IMR-90 (cell line): ENCODE measurements at regions not wholly inside any gene's neighbourhood (a gene's known extent, or its start where the extent isn't known, plus 50 kb on each side); places are given as distances from the start of the nearest gene placed in this dataset.

Experiments used
- ATAC-seq: fragments of 200-7000 bp; cut with Tn5 transposase; 2 replicates; pipeline ENCODE4 v1.9.1; 2020; ENCODE audit warnings: low read depth, mild to moderate bottlenecking, moderate library complexity
- BruUV-seq: library from RNA; stranded (reverse); fragments of 400-500 nt; replicated peaks from 2 replicates; lab custom pipeline; 2021; lab: Mats Ljungman, UMichigan
- CTCF ChIA-PET: fragments of 300-600 bp; formaldehyde crosslinking; extraction: SDS; loops from one replicate; lab custom pipeline; 2021; ENCODE audit warnings: antibody characterized with exemption; lab: Yijun Ruan, JAX
- POLR2A ChIA-PET: fragments of 300-600 bp; sonication (Branson Sonifier 250); formaldehyde crosslinking; loops from one replicate; lab custom pipeline; 2022; ENCODE audit warnings: antibody characterized with exemption; ENCODE audit not compliant: unreplicated experiment; lab: Charles Lee
- DNase-seq: peaks from one replicate; pipeline ENCODE4 v3.0.0; 2013
- H2AFZ ChIP-seq: replicated peaks from 2 replicates; pipeline ENCODE3; 2013; ENCODE audit warnings: low read length, mild to moderate bottlenecking; ENCODE audit not compliant: poor library complexity
- H2AK5ac ChIP-seq: 2 replicates; pipeline ENCODE4 v1.6.1; 2013; ENCODE audit warnings: low read depth, low read length, inconsistent platforms
- H2AK9ac ChIP-seq: replicated peaks from 2 replicates; pipeline ENCODE3; 2013; ENCODE audit warnings: mild to moderate bottlenecking, low read depth, low read length, moderate library complexity; ENCODE audit not compliant: poor library complexity
- H2BK120ac ChIP-seq: 2 replicates; pipeline ENCODE4 v1.6.1; 2013; ENCODE audit warnings: low read depth, low read length, inconsistent platforms
- H2BK15ac ChIP-seq: 3 replicates; pipeline ENCODE4 v1.6.1; 2013; ENCODE audit warnings: low read depth, low read length, inconsistent platforms
- H2BK20ac ChIP-seq: 2 replicates; pipeline ENCODE4 v1.6.1; 2013; ENCODE audit warnings: low read depth, mild to moderate bottlenecking, inconsistent platforms, low read length, moderate library complexity
- H2BK5ac ChIP-seq: 2 replicates; pipeline ENCODE4 v1.6.1; 2013; ENCODE audit warnings: mild to moderate bottlenecking, low read depth, low read length, inconsistent platforms; ENCODE audit not compliant: poor library complexity, severe bottlenecking
- H3K14ac ChIP-seq: replicated peaks from 2 replicates; pipeline ENCODE4 v1.6.1; 2013; ENCODE audit warnings: low read depth, low read length, inconsistent platforms
- H3K18ac ChIP-seq: 2 replicates; pipeline ENCODE4 v1.6.1; 2013; ENCODE audit warnings: low read depth, low read length, control low read depth
- H3K23ac ChIP-seq: 2 replicates; pipeline ENCODE4 v1.6.1; 2013; ENCODE audit warnings: low read depth, low read length, inconsistent platforms
- H3K27ac ChIP-seq: 2 replicates; pipeline ENCODE4 v1.5.1; 2013; ENCODE audit warnings: mild to moderate bottlenecking, control low read depth, low read length; ENCODE audit not compliant: insufficient read depth
- H3K27me3 ChIP-seq: 2 replicates; pipeline ENCODE4 v1.6.1; 2013; ENCODE audit warnings: low read length; ENCODE audit not compliant: control insufficient read depth, insufficient read depth
- H3K36me3 ChIP-seq: 2 replicates; pipeline ENCODE4 v1.6.1; 2013; ENCODE audit warnings: low read length, mixed read lengths; ENCODE audit not compliant: control insufficient read depth, insufficient read depth
- H3K4ac ChIP-seq: 2 replicates; pipeline ENCODE4 v1.6.1; 2013; ENCODE audit warnings: low read depth, low read length, inconsistent platforms
- H3K4me1 ChIP-seq: 2 replicates; pipeline ENCODE4 v1.6.1; 2013; ENCODE audit warnings: low read length, mixed read lengths; ENCODE audit not compliant: control insufficient read depth, insufficient read depth
- H3K4me2 ChIP-seq: 2 replicates; pipeline ENCODE4 v1.6.1; 2013; ENCODE audit warnings: low read depth, mild to moderate bottlenecking, control low read depth, low read length, moderate library complexity
- H3K4me3 ChIP-seq: 2 replicates; pipeline ENCODE4 v1.5.1; 2013; ENCODE audit warnings: low read depth, mild to moderate bottlenecking, control low read depth, low read length, moderate library complexity; ENCODE audit not compliant: insufficient read depth
- H3K56ac ChIP-seq: 2 replicates; pipeline ENCODE4 v1.6.1; 2013; ENCODE audit warnings: low read length, inconsistent platforms; ENCODE audit not compliant: insufficient read depth; ENCODE audit errors: extremely low read depth
- H3K79me1 ChIP-seq, 2 experiments: 2 replicates each; pipeline ENCODE4 v1.6.1; 2013; ENCODE audit warnings: low read length in 2 of 2, inconsistent platforms in 1 of 2, low read depth in 1 of 2
- H3K9ac ChIP-seq: 2 replicates; pipeline ENCODE4 v1.6.1; 2013; ENCODE audit warnings: low read depth, low read length, control low read depth
- H3K9me1 ChIP-seq: 2 replicates; pipeline ENCODE4 v1.6.1; 2013; ENCODE audit warnings: low read length, inconsistent platforms; ENCODE audit not compliant: insufficient read depth
- H3K9me3 ChIP-seq: 2 replicates; pipeline ENCODE4 v1.6.1; 2013; ENCODE audit warnings: low read length; ENCODE audit not compliant: control insufficient read depth, insufficient read depth
- H4K20me1 ChIP-seq: 2 replicates; pipeline ENCODE4 v1.6.1; 2013; ENCODE audit warnings: low read length, inconsistent platforms; ENCODE audit not compliant: insufficient read depth
- H4K5ac ChIP-seq: 2 replicates; pipeline ENCODE4 v1.6.1; 2013; ENCODE audit warnings: mild to moderate bottlenecking, low read depth, low read length, control low read depth
- H4K8ac ChIP-seq, 2 experiments: 2 replicates each; pipeline ENCODE4 v1.6.1; 2013; ENCODE audit warnings: low read depth in 2 of 2, low read length in 2 of 2, control low read depth in 1 of 2, inconsistent platforms in 1 of 2
- H4K91ac ChIP-seq: 2 replicates; pipeline ENCODE4 v1.6.1; 2013; ENCODE audit warnings: low read depth, low read length, inconsistent platforms; ENCODE audit not compliant: insufficient read depth
- BHLHE40 ChIP-seq: fragments of 150-350 bp; IDR thresholded peaks from 2 replicates; pipeline ENCODE4 v1.6.1; 2016; ENCODE audit warnings: mild to moderate bottlenecking, low read depth, low read length
- CEBPB ChIP-seq: IDR thresholded peaks from 2 replicates; pipeline ENCODE4 v1.6.1; 2012; ENCODE audit warnings: low read depth, low read length, improper control_type of control experiment
- MAFK ChIP-seq: IDR thresholded peaks from 2 replicates; pipeline ENCODE4 v1.6.1; 2012; ENCODE audit warnings: low read depth, low read length, improper control_type of control experiment
- MAZ ChIP-seq: IDR thresholded peaks from 2 replicates; pipeline ENCODE4 v1.6.1; 2012; ENCODE audit warnings: low read depth, mild to moderate bottlenecking, low read length, improper control_type of control experiment, moderate library complexity, borderline replicate concordance
- NFE2L2 ChIP-seq: fragments of 150-350 bp; IDR thresholded peaks from 2 replicates; pipeline ENCODE4 v1.6.1; 2016; ENCODE audit warnings: low read depth, mild to moderate bottlenecking, low read length
- RAD21 ChIP-seq: IDR thresholded peaks from 2 replicates; pipeline ENCODE4 v1.6.1; 2012; ENCODE audit warnings: low read length, improper control_type of control experiment
- SMC3 ChIP-seq: fragments of 150-350 bp; IDR thresholded peaks from 2 replicates; pipeline ENCODE4 v1.6.1; 2016; ENCODE audit warnings: low read depth, mild to moderate bottlenecking, antibody characterized with exemption, low read length, moderate library complexity
- WGBS, 2 experiments: methylation state at CpG; one replicate each; pipeline versions ENCODE4 v1.1.5 to v1.1.7; 2013; ENCODE audit warnings: missing lambda C conversion rate in 2 of 2; ENCODE audit not compliant: insufficient read length in 1 of 2; ENCODE audit errors: extremely low coverage in 2 of 2; 5-methylcytosine and 5-hydroxymethylcytosine counted together
- dilution Hi-C: fragments of 300-500 bp; cut with HindIII; formaldehyde crosslinking; loops from one replicate; pipeline ENCODE4 v1.14.3; 2018; ENCODE audit warnings: low sequenced_read_pairs; ENCODE audit not compliant: unreplicated experiment
- in situ Hi-C: fragments of 300-500 bp; cut with MboI; formaldehyde crosslinking; loops from 3 replicates; pipeline ENCODE4 v1.14.3; 2019; ENCODE audit warnings: low sequenced_read_pairs, inconsistent platforms, mixed read lengths
- intact Hi-C: fragments of 100-400 bp; cut with micrococcal nuclease; formaldehyde crosslinking; loops from 2 replicates; pipeline ENCODE4 v1.10.0; 2022
- TF ChIP-seq, protein P1 (sequence below): conservative IDR thresholded peaks from 2 replicates; pipeline ENCODE4 v1.5.1; 2012; ENCODE audit warnings: mild to moderate bottlenecking, low read depth, low read length, improper control_type of control experiment

DNA sequence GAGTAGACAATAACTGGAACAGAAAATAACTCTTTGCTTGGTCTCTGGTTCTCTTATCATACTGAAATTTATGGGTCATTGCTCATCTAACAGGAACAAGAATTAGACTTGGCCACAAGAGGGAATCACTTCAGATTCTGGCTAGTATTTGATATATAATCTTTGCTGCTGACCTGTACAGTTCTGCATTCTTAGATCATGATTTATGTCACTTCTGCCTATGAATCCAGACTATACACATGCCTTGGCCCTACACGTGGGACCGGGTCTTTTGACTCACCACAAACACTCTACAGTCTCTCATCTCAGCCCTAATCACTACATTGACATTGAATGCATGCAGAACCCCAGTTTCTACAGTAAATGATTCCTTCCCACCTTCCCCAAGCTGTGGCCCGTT, 162.5 kb upstream of the SOX2 start:
- no peaks in the 10 kb centered on the region for H3K27me3 ChIP-seq
- no peak overlapping the region for H3K27ac ChIP-seq
- H2BK5ac ChIP-seq: no peak overlapping the region
- H3K79me1 ChIP-seq: no peaks in the 10 kb centered on the region
- no peak overlapping the region for H3K23ac ChIP-seq
- H4K8ac ChIP-seq: no peak overlapping the region
- in situ Hi-C loops: no loop called here
- H3K36me3 ChIP-seq: no peaks in the 10 kb centered on the region
- POLR2A ChIA-PET: no interaction called here
- H2BK15ac ChIP-seq: no peak overlapping the region
- WGBS, 2 experiments: 24% methylated on average over 3 of the region's 3 CpGs; no CpG with 5 or more reads in 1 of the 2 experiments
- H3K18ac ChIP-seq: no peak overlapping the region
- H3K56ac ChIP-seq: no peak overlapping the region
- intact Hi-C loops: no loop called here
- no peaks in the 10 kb centered on the region for H3K4me1 ChIP-seq
- H2BK120ac ChIP-seq: no peak overlapping the region
- dilution Hi-C loops: no loop called here
- no peak overlapping the region for H3K4me3 ChIP-seq
- H2AK5ac ChIP-seq: no peak overlapping the region
- TF ChIP-seq MAZ (no peak), RAD21 (no peak), CEBPB (no peak), NFE2L2 (no peak), MAFK (no peak), SMC3 (no peak), BHLHE40 (no peak)
- TF ChIP-seq, protein P1, sequence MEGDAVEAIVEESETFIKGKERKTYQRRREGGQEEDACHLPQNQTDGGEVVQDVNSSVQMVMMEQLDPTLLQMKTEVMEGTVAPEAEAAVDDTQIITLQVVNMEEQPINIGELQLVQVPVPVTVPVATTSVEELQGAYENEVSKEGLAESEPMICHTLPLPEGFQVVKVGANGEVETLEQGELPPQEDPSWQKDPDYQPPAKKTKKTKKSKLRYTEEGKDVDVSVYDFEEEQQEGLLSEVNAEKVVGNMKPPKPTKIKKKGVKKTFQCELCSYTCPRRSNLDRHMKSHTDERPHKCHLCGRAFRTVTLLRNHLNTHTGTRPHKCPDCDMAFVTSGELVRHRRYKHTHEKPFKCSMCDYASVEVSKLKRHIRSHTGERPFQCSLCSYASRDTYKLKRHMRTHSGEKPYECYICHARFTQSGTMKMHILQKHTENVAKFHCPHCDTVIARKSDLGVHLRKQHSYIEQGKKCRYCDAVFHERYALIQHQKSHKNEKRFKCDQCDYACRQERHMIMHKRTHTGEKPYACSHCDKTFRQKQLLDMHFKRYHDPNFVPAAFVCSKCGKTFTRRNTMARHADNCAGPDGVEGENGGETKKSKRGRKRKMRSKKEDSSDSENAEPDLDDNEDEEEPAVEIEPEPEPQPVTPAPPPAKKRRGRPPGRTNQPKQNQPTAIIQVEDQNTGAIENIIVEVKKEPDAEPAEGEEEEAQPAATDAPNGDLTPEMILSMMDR: no peak
- H2AFZ ChIP-seq: no peak overlapping the region
- H3K4me2 ChIP-seq: no peak overlapping the region
- no peaks in the 10 kb centered on the region for H3K9me1 ChIP-seq
- ATAC-seq: no peak
- no peaks in the 10 kb centered on the region for H4K20me1 ChIP-seq
- H3K9me3 ChIP-seq: peaks cover 9% of the 10 kb centered on the region
- CTCF ChIA-PET: no interaction called here
- H2BK20ac ChIP-seq: no peak overlapping the region
- no peak overlapping the region for H3K9ac ChIP-seq
- H4K5ac ChIP-seq: no peak overlapping the region
- no peak overlapping the region for H3K4ac ChIP-seq
- no peak overlapping the region for H3K14ac ChIP-seq
- H2AK9ac ChIP-seq: no peak overlapping the region
- no TSS peak for BruUV-seq
- no peak overlapping the region for H4K91ac ChIP-seq
- DNase-seq: no peak
